8988T (cell line): ENCODE measurements at regions not wholly inside any gene's neighbourhood (a gene's known extent, or its start where the extent isn't known, plus 50 kb on each side); places are given as distances from the start of the nearest gene placed in this dataset.
"Not testable (repeated sequence)": the region's sequence is repeated elsewhere in the genome, so short reads cannot be mapped to it uniquely, and the experiment has no call there.

ENCODE experiments used
- DNase-seq: peaks from one replicate; pipeline ENCODE4 v3.0.0; 2011

GRCh38 chr3:106326941-106327695, 458.3 kb upstream of the CBLB start:
- DNase-seq: no peak

DNA sequence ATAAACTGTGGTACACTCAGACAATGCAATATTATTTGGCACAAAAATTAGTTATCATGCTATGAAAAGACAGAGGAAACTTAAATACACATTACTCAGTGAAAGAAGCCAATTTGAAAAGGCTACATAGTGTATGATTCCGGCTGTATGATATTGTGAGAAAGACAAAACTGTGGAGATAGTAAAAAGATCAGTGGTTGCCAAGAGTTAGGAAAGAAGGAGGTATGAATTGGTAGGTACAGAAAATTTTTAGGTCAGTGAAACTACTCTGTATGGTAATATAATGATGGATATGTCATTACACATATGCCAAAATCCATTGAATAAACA, 458.8 kb upstream of the CBLB start:
- no peak for DNase-seq

- DNase-seq: no peak
Observed at GRCh38 chr3:106328224-106328623, 459.4 kb upstream of the CBLB start.

DNA sequence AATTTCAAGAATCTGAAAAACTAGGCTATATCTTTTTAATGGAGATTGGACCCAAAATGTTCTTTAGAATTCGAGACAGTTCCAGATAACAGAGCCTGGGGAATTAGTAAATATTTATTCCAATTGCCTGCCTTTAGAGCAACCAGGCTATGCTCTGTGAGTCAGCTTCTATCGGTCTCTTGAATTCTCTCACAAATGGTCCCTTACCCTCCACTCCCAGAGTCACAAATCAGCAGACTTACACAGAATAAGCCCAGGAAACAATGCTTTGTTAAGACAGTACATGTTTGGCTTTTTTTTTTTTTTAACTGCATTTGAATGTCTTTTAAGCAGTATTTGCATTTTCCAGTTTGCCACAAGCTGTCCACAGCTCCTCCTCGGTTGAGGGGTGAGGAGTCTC, 460.7 kb upstream of the CBLB start:
- no peak for DNase-seq

DNA sequence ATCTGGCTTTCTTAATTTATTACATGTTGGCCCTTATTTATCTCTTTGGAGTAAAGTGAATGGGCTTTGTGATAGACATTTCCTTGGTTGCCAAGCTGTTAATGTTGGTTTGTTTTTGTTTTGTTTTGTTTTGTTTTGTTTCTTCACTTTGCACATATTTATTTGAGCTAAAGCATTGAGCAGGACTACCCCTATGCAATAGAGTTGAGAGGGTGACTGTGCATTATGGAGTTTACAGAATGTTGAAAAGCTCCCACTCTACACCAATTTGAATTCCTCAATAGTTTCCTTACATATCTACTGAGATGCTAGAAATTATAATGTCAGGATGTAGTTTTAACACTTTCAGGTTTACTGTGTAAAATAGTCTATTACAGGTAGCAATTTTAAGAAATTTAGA, 462.8 kb upstream of the CBLB start:
- no peak for DNase-seq

DNA sequence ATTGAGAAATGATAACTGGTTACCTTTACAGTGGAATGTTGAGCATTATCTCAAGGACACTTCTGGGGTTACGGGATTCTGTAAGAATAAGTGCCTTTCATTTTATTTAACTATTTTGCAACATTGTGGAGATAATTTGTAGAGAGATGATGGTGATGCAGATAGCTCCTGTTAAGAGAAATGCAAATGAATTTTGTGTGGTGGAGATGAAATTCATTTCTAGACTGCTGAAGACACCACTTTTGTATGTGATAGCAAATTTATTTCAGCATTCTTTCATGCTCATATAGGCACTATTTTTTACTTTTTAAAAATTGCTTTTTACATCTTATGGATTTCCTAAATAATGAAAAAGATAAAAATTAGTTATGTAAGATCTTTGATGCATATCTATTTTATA, 463.3 kb upstream of the CBLB start:
- no peak for DNase-seq

DNA sequence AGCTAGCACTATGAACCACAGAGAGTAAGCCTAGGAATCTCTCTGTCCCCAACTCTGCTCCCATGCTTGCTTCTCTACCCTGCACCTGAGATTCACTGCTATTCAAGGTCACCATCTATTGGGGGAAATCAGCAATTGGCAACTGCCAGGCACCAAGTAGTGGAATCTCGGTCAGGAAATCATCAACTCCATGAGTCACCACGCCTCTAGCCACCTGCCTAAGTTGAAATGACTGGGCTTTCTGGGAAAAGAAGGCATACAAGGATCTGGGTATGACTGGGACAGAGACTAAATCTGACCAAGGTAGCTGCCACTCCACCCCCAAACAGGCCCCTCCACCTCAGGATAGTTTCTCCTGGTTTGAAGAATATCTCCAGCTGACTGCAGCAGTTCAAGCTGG, 464.1 kb upstream of the CBLB start:
- no peak for DNase-seq

GRCh38 chr3:106333911-106334618, 465.3 kb upstream of the CBLB start:
- no peak for DNase-seq

- DNase-seq: no peak
Observed at GRCh38 chr3:106336619-106337018, 467.8 kb upstream of the CBLB start.

- no peak for DNase-seq
Observed at GRCh38 chr3:106337116-106337515, 468.3 kb upstream of the CBLB start.

DNA sequence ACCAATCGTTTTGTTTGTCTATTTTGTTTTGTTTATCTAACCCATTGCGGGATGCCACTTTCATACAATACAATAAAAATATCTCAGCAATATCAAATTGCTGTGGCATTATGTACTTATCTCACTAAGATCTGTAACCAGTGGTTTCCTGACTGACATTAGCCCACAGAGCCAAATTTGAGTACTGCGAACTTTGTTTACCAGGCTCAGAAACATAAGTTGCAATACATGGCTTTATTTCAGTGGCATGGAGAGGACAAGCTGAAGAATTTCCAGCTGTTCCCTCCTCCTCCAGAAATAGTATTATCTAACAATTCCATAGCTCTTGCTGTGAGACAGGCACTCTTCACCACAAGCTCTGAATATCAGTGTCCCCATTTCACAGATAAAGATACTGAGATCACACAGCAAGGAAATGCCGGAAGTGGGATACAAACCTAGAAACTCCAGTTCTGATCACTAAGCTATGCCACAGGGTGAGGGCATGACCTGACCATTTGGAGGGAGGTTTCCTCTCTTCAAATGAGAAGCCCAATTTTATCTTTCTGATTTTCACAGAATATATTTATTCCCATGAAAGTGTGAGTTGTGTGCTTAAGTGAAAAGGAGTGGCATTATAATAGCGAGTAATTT, 469.9 kb upstream of the CBLB start:
- no peak for DNase-seq

- DNase-seq: no peak
Observed at GRCh38 chr3:106339551-106339950, 470.7 kb upstream of the CBLB start.

DNA sequence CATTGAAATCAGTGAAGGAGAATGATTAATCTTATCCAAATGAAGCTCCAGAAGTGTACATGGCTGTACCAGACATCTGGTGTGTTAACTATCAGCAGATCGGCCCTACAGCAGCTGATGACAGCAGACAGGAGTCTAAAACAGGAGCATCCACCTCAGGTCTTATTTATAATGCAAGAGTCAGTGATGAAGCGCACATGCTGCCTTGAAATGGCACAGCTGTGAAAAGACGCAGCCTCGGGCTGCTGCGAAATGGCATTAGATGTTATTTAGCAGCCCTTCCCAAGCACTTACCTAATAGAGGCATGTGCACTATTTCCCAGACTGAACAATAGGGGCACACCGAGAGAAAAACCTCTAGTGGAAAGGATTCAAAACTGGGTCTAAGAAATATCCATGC, 472.3 kb upstream of the CBLB start:
- DNase-seq: no peak

DNA sequence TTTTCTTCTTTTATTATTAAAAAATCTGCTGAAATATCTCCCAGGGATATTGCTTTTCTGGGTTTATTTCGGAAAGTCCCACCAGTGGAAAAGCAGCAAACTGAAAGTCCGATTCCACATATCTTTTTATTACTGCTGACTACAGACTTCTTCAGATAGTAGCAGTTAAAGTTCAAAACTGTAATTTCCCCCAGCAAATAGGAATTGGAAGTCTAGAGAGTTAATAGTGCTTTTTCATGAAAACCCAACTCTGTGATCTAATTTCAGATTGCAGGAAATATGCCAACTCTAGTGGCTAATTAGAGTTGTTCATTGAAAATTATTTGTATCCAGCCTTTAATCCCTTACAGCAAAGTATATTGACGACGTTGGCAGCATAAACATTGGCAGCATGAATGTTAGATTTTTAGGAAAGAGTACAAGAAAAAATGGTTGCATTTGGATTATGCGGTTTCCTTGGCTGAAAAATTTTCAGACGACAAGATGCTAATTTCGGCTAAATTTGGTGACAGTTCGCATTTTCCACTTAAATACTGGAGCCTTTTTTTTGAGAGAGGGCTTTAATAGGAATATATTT, 472.9 kb upstream of the CBLB start:
- no peak for DNase-seq

- no peak for DNase-seq
Observed at GRCh38 chr3:106342386-106342785, 473.6 kb upstream of the CBLB start.

DNA sequence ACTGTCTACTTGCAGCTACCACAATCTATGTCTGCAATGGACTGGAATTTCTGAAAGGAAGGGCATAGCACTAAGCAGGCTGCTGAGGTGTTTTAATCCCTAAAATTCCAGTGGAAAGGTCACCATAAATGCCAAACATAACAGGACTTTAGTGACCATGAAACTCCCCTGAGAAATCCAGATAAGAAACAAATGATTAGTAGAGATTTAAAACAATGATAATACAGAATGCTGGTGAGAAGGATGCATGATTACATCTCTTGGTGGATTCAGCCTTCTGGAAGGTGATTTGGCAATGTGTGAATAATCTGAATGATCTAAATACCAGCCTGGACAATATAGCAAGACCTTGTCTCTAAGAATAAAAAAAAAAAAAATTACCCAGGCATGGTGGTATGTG, 475.0 kb upstream of the CBLB start:
- no peak for DNase-seq

GRCh38 chr3:106345353-106346027, 476.7 kb upstream of the CBLB start:
- no peak for DNase-seq

DNA sequence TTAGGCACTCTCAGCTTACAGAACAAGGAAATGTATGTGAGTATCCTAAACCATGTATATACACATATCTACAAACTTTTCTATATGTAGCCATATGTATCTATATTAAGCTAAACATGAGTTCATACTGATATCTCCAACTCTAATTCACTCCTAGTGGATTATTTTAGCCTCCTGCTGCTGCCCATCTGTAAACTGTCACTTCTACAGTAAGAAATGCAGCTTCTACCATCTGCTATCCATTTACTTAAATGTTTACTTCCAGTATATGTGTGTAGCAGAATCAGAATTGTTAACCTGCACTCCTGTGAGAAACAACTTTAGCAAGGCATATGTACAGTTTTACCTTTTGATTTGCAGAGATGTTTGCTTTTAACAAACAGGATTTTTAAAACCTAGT, 478.5 kb upstream of the CBLB start:
- DNase-seq: no peak

GRCh38 chr3:106348139-106348690, 479.4 kb upstream of the CBLB start:
- DNase-seq: no peak

DNA sequence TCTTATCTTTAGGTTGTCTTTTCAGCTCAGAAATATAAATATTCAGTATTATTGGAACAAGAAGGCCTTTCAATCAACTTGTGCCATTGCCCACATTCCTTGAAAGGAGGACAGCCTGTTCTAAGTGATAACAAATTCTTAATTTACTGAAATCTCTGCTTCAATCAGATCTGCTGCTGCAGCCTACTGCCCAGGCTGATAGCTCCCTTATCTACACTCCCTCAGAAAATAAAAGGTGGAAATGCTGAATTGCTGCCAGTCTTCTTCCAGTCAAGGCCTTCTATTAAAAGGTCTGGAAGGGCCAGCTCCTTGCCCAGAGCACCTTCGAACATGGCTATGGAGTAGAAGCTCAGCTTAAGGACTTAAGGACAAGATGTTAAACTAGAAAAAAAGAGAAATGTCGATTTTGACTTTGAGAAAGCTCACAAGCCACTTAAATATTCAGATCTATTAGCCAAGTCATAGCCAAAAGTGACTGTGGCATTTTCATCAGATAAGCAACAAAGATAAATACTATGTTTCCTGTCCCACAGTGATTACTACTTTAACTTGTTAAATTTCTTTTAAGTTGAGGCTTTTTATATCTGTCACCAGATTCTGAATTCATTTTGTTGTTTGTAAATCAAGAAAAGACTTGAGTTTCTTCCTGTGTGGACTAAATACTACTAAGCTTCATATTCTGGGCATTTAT, 480.5 kb upstream of the CBLB start:
- DNase-seq: no peak

- DNase-seq: no peak
Observed at GRCh38 chr3:106355873-106356272, 487.1 kb upstream of the CBLB start.

- no peak for DNase-seq
Observed at GRCh38 chr3:106359692-106360091, 490.9 kb upstream of the CBLB start.

DNA sequence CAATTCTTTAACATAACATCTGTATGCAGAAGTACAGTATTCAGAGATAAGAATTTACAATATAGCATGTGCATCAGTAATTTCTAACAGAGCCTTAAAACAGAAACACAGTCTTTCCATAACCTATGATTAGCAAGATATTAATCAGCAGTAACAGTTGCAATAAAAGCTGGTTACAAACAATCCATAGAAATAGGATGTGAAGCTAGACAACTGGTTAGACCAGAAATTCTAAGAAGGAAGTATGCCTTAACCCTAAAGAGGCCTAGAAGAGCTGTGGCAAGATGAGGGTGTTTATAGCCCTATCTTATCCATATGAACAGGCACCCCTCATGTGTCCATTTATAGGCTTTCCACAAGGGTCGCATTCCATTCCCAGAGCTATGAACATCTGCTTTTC, 492.1 kb upstream of the CBLB start:
- not testable (repeated sequence) for DNase-seq
